ENCODE measurements at regions not wholly inside any gene's neighbourhood (a gene's known extent, or its start where the extent isn't known, plus 50 kb on each side); places are given as distances from the start of the nearest gene placed in this dataset.

GRCh38 chr18:76567835-76568445 is 72.9 kb upstream of the ZNF516 start:
- DNase-seq, result no peak

GRCh38 chr18:76566987-76567386 is 71.9 kb upstream of the ZNF516 start:
- no peak for DNase-seq

- peak; percentile 75 for DNase-seq
Observed at GRCh38 chr18:76565238-76566173, 70.5 kb upstream of the ZNF516 start.

GRCh38 chr18:76564655-76565237 is 69.7 kb upstream of the ZNF516 start:
- DNase-seq, result no peak

GRCh38 chr18:76564117-76564516 is 69.1 kb upstream of the ZNF516 start:
- no peak for DNase-seq

GRCh38 chr18:76562286-76563122 is 67.5 kb upstream of the ZNF516 start:
- no peak for DNase-seq

GRCh38 chr18:76558881-76559667 is 64.0 kb upstream of the ZNF516 start:
- no peak for DNase-seq

- no peak for DNase-seq
Observed at GRCh38 chr18:76557026-76557575, 62.1 kb upstream of the ZNF516 start.

GRCh38 chr18:76554547-76555222 is 59.6 kb upstream of the ZNF516 start:
- no peak for DNase-seq

GRCh38 chr18:76553715-76554546 is 58.9 kb upstream of the ZNF516 start:
- DNase-seq, result no peak

- DNase-seq, result no peak
Observed at GRCh38 chr18:76548541-76548940, 53.5 kb upstream of the ZNF516 start.

GRCh38 chr18:76547296-76547695 is 52.3 kb upstream of the ZNF516 start:
- DNase-seq, result no peak

GRCh38 chr18:76546436-76546835 is 51.4 kb upstream of the ZNF516 start:
- no peak for DNase-seq

GRCh38 chr18:76546088-76546435 is 51.0 kb upstream of the ZNF516 start:
- no peak for DNase-seq

GRCh38 chr18:76545433-76546087 is 50.5 kb upstream of the ZNF516 start:
- DNase-seq, result no peak

- DNase-seq, result no peak
Observed at GRCh38 chr18:76544511-76545345, 49.7 kb upstream of the ZNF516 start.
